CD14-positive monocyte (primary cell): ENCODE measurements at regions not wholly inside any gene's neighbourhood (a gene's known extent, or its start where the extent isn't known, plus 50 kb on each side); places are given as distances from the start of the nearest gene placed in this dataset.

Source experiments
- DNase-seq, 3 donors: peaks; one replicate each; pipeline ENCODE4 v3.0.0-alpha.2; 2011 to 2022
- H2AFZ ChIP-seq: 2 replicates; pipeline ENCODE4 v1.6.0; 2012; ENCODE audit warnings: mild to moderate bottlenecking, low read depth, low read length, inconsistent platforms; ENCODE audit not compliant: insufficient read depth, poor library complexity, severe bottlenecking
- H3K27ac ChIP-seq, 2 donors: 1 replicate in 1 of 2; 2 replicates in 1 of 2; pipeline ENCODE4 v1.5.1; 2012 to 2013; ENCODE audit warnings: low read length in 2 of 2, control low read depth in 1 of 2, inconsistent platforms in 1 of 2, low read depth in 1 of 2, mild to moderate bottlenecking in 1 of 2
- H3K27me3 ChIP-seq, 2 donors: one replicate each; pipeline versions ENCODE4 v1.6.0 to v1.6.1; 2011 to 2013; ENCODE audit warnings: low read length in 2 of 2; ENCODE audit not compliant: control insufficient read depth in 2 of 2, insufficient read depth in 2 of 2
- H3K36me3 ChIP-seq, 2 donors: replicated peaks in 1 of 2; 1 replicate in 1 of 2; 2 replicates in 1 of 2; pipeline versions ENCODE4 v1.5.1 to v1.6.1; 2012 to 2013; ENCODE audit warnings: low read length in 2 of 2, control low read depth in 1 of 2, inconsistent platforms in 1 of 2, mild to moderate bottlenecking in 1 of 2; ENCODE audit not compliant: insufficient read depth in 2 of 2, control insufficient read depth in 1 of 2
- H3K4me1 ChIP-seq, 2 donors: 1 replicate in 1 of 2; 2 replicates in 1 of 2; pipeline versions ENCODE4 v1.5.1 to v1.6.1; 2012 to 2013; ENCODE audit warnings: low read length in 2 of 2, control low read depth in 1 of 2, inconsistent platforms in 1 of 2, mild to moderate bottlenecking in 1 of 2, moderate library complexity in 1 of 2; ENCODE audit not compliant: insufficient read depth in 2 of 2, control insufficient read depth in 1 of 2
- H3K4me2 ChIP-seq: replicated peaks from 2 replicates; pipeline ENCODE3; 2012; ENCODE audit warnings: low read length, moderate library complexity, mild to moderate bottlenecking; ENCODE audit not compliant: poor library complexity, severe bottlenecking; ENCODE audit errors: extremely low read depth
- H3K4me3 ChIP-seq, 3 experiments: fragments of 200-600 bp in 1 of 3; sonication (generic) in 1 of 3; replicated peaks in 1 of 3; 1 replicate in 2 of 3; 2 replicates in 1 of 3; pipeline ENCODE4 v1.5.1; 2011 to 2013; ENCODE audit warnings: low read length in 3 of 3, mild to moderate bottlenecking in 3 of 3, control low read depth in 2 of 3, low read depth in 2 of 3, inconsistent platforms in 1 of 3, moderate library complexity in 1 of 3
- H3K79me2 ChIP-seq: 2 replicates; pipeline ENCODE4 v1.6.0; 2012; ENCODE audit warnings: mild to moderate bottlenecking, control low read depth, inconsistent platforms, low read length, moderate library complexity; ENCODE audit not compliant: insufficient read depth
- H3K9ac ChIP-seq: 2 replicates; pipeline ENCODE4 v1.6.0; 2017; ENCODE audit warnings: low read length, mild to moderate bottlenecking; ENCODE audit not compliant: insufficient read depth, poor library complexity, severe bottlenecking
- H3K9me3 ChIP-seq, 2 donors: replicated peaks in 1 of 2; 1 replicate in 1 of 2; 2 replicates in 1 of 2; pipeline versions ENCODE4 v1.5.1 to v1.6.1; 2012 to 2013; ENCODE audit warnings: low read length in 2 of 2, control low read depth in 1 of 2; ENCODE audit not compliant: control insufficient read depth in 1 of 2, insufficient read depth in 1 of 2
- H4K20me1 ChIP-seq: 2 replicates; pipeline ENCODE4 v1.6.0; 2012; ENCODE audit warnings: mild to moderate bottlenecking, low read length, control low read depth, moderate library complexity; ENCODE audit not compliant: insufficient read depth
- H3K27ac Mint-ChIP-seq, 7 donors: one replicate each; pipeline ENCODE4 v1.8.0; 2020; ENCODE audit warnings: mild to moderate bottlenecking in 7 of 7, mixed read lengths in 7 of 7, moderate library complexity in 6 of 7, inconsistent platforms in 2 of 7
- H3K27me3 Mint-ChIP-seq, 3 donors: one replicate each; pipeline ENCODE4 v1.8.0; 2021 to 2022; ENCODE audit warnings: low read depth in 3 of 3, mild to moderate bottlenecking in 3 of 3, mixed read lengths in 3 of 3, moderate library complexity in 3 of 3, inconsistent platforms in 1 of 3
- H3K36me3 Mint-ChIP-seq, 2 donors: one replicate each; pipeline ENCODE4 v1.8.0; 2020; ENCODE audit warnings: mixed read lengths in 2 of 2, inconsistent platforms in 1 of 2, mild to moderate bottlenecking in 1 of 2
- H3K4me1 Mint-ChIP-seq: one replicate; pipeline ENCODE4 v1.8.0; 2020; ENCODE audit warnings: mild to moderate bottlenecking, mixed read lengths
- H3K4me3 Mint-ChIP-seq, 2 donors: one replicate each; pipeline ENCODE4 v1.8.0; 2020; ENCODE audit warnings: mild to moderate bottlenecking in 2 of 2, mixed read lengths in 2 of 2, moderate library complexity in 1 of 2
- H3K9me3 Mint-ChIP-seq, 7 donors: one replicate each; pipeline ENCODE4 v1.8.0; 2020 to 2022; ENCODE audit warnings: mixed read lengths in 7 of 7, mild to moderate bottlenecking in 6 of 7, moderate library complexity in 6 of 7, inconsistent platforms in 2 of 7
- CTCF ChIP-seq: fragments of 200-600 bp; IDR thresholded peaks from one replicate; pipeline ENCODE4 v1.8.0; 2022; ENCODE audit warnings: antibody characterized with exemption, mild to moderate bottlenecking
- WGBS: methylation state at CpG from one replicate; pipeline ENCODE4 v1.1.5; 2013; ENCODE audit warnings: missing lambda C conversion rate; ENCODE audit not compliant: insufficient coverage; 5-methylcytosine and 5-hydroxymethylcytosine counted together
- intact Hi-C, 2 donors: fragments of 100-400 bp; cut with micrococcal nuclease; formaldehyde crosslinking; loops; one replicate each; pipeline versions ENCODE4 v1.15.0 to v1.15.1; 2023

GRCh38 chr16:88312732-88313131 is 70.0 kb upstream of the ZNF469 start:
- Mint-ChIP-seq H3K9me3 (peaks cover 0 to 16% (median 6%) of the 10 kb centered on the region in 7 donors), H3K27ac (no peak overlapping the region), H3K36me3 (no peaks in the 10 kb centered on the region)

GRCh38 chr16:88314991-88315542 is 67.7 kb upstream of the ZNF469 start:
- DNase-seq, result no peak
- no peak overlapping the region for H3K4me3 Mint-ChIP-seq
- Histone ChIP-seq H3K79me2 (no peaks in the 10 kb centered on the region), H3K27me3 (no peaks in the 10 kb centered on the region), H3K9me3 (peaks cover 3 to 5% of the 10 kb centered on the region in 2 donors), H3K4me1 (no peaks in the 10 kb centered on the region), H2AFZ (no peak overlapping the region), H3K4me3 (no peak overlapping the region), H3K4me2 (no peak overlapping the region), H4K20me1 (no peaks in the 10 kb centered on the region), H3K9ac (no peak overlapping the region), H3K27ac (no peak overlapping the region), H3K36me3 (no peaks in the 10 kb centered on the region)
- H3K36me3 Mint-ChIP-seq, result no peaks in the 10 kb centered on the region
- peaks cover 0 to 16% (median 6%) of the 10 kb centered on the region in 7 donors for H3K9me3 Mint-ChIP-seq
- H3K27ac Mint-ChIP-seq, result no peak overlapping the region
- H3K4me1 Mint-ChIP-seq, result no peaks in the 10 kb centered on the region
- no peak for TF ChIP-seq CTCF
- H3K27me3 Mint-ChIP-seq, result peaks cover 0 to 10% (median 5%) of the 10 kb centered on the region in 3 donors
- intact Hi-C loops, result no loop called here
- WGBS, result 88% methylated on average over 15 of the region's 16 CpGs

More at GRCh38 chr16:88312732-88313131, 70.0 kb upstream of the ZNF469 start:
- Histone ChIP-seq H4K20me1 (no peaks in the 10 kb centered on the region), H3K79me2 (no peaks in the 10 kb centered on the region), H3K4me3 (no peak overlapping the region), H3K36me3 (no peaks in the 10 kb centered on the region), H3K27ac (no peak overlapping the region), H3K4me2 (no peak overlapping the region), H3K9me3 (peaks cover 3 to 5% of the 10 kb centered on the region in 2 donors), H3K27me3 (no peaks in the 10 kb centered on the region), H3K9ac (no peak overlapping the region), H3K4me1 (no peaks in the 10 kb centered on the region), H2AFZ (no peak overlapping the region)
- H3K4me3 Mint-ChIP-seq, result no peak overlapping the region
- H3K27me3 Mint-ChIP-seq, result peaks cover 5 to 11% (median 6%) of the 10 kb centered on the region in 3 donors
- TF ChIP-seq CTCF, result no peak
- DNase-seq, result no peak
- intact Hi-C loops, result no loop called here
- 95% methylated on average over 3 of the region's 10 CpGs for WGBS
- H3K4me1 Mint-ChIP-seq, result no peaks in the 10 kb centered on the region
